Uterus (tissue), 2 donors: ENCODE measurements at regions not wholly inside any gene's neighbourhood (a gene's known extent, or its start where the extent isn't known, plus 50 kb on each side); places are given as distances from the start of the nearest gene placed in this dataset.

ENCODE experiments used
- POLR2A ChIP-seq, 2 donors: fragments of 450-650 bp; IDR thresholded peaks; one replicate each; pipeline ENCODE4 v1.6.1; 2016; ENCODE audit warnings: antibody characterized with exemption in 2 of 2, mild to moderate bottlenecking in 1 of 2, moderate library complexity in 1 of 2
- TF ChIP-seq, protein P1 (sequence below), 4 experiments: fragments of 200-600 bp in 2 of 4; fragments of 450-650 bp in 2 of 4; sonication (generic) in 2 of 4; IDR thresholded peaks; one replicate each; pipeline ENCODE4 v1.5.1; 2016 to 2019; ENCODE audit warnings: antibody characterized with exemption in 4 of 4, mild to moderate bottlenecking in 2 of 4, moderate library complexity in 1 of 4

DNA sequence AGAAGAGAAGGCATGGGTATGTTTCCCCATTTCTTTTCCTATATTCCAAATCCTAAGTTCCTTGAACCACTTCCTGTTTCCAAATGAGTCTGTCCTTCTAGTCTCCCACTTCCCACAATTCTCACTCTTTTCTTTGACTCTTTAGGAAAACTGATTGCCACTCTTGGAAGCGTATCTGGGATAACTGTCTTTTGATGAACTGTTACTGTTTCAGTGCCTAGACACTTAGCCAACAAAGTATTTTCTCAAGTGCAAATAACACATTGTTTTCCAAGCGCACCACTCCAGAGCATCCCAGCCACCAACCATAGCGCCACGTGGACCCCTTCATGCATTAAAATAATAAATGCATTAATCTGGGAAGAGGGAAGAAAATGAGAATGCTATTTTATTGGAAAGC lies 342.8 kb downstream of the MTX2 start:
- TF ChIP-seq, protein P1, sequence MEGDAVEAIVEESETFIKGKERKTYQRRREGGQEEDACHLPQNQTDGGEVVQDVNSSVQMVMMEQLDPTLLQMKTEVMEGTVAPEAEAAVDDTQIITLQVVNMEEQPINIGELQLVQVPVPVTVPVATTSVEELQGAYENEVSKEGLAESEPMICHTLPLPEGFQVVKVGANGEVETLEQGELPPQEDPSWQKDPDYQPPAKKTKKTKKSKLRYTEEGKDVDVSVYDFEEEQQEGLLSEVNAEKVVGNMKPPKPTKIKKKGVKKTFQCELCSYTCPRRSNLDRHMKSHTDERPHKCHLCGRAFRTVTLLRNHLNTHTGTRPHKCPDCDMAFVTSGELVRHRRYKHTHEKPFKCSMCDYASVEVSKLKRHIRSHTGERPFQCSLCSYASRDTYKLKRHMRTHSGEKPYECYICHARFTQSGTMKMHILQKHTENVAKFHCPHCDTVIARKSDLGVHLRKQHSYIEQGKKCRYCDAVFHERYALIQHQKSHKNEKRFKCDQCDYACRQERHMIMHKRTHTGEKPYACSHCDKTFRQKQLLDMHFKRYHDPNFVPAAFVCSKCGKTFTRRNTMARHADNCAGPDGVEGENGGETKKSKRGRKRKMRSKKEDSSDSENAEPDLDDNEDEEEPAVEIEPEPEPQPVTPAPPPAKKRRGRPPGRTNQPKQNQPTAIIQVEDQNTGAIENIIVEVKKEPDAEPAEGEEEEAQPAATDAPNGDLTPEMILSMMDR (IDR thresholded peaks at IDR 0.05) = no peak
- no peak for TF ChIP-seq POLR2A (IDR thresholded peaks at IDR 0.05)
